22Rv1 (cell line): ENCODE measurements at regions not wholly inside any gene's neighbourhood (a gene's known extent, or its start where the extent isn't known, plus 50 kb on each side); places are given as distances from the start of the nearest gene placed in this dataset.

ENCODE experiments used
- ZFX ChIP-seq: fragments of 450-650 bp; IDR thresholded peaks from 2 replicates; pipeline ENCODE4 v1.6.1; 2017; ENCODE audit warnings: antibody characterized with exemption, borderline replicate concordance
- TF ChIP-seq, protein P1 (sequence below): fragments of 450-650 bp; IDR thresholded peaks from 2 replicates; pipeline ENCODE4 v1.5.1; 2017; ENCODE audit warnings: mild to moderate bottlenecking

DNA sequence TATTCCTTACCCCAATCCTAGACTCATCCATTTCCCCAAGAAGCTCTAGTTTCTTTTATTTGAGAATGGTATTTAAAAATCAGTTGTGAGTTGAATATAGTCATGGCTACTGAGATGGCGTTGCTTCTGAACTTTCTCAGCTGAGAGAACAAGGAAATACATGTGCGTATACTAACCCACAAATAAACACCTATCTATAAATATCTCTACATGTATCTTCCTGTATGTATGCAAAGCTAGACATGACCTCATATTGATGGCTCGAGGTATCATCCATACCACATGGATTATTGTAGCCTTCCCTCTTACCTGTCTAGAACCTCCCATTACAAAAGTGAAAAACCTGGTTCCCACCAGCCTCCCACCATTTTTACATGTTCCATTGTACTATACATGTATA is 141.0 kb downstream of the UFM1 start:
- TF ChIP-seq, protein P1, sequence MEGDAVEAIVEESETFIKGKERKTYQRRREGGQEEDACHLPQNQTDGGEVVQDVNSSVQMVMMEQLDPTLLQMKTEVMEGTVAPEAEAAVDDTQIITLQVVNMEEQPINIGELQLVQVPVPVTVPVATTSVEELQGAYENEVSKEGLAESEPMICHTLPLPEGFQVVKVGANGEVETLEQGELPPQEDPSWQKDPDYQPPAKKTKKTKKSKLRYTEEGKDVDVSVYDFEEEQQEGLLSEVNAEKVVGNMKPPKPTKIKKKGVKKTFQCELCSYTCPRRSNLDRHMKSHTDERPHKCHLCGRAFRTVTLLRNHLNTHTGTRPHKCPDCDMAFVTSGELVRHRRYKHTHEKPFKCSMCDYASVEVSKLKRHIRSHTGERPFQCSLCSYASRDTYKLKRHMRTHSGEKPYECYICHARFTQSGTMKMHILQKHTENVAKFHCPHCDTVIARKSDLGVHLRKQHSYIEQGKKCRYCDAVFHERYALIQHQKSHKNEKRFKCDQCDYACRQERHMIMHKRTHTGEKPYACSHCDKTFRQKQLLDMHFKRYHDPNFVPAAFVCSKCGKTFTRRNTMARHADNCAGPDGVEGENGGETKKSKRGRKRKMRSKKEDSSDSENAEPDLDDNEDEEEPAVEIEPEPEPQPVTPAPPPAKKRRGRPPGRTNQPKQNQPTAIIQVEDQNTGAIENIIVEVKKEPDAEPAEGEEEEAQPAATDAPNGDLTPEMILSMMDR = no peak
- no peak for TF ChIP-seq ZFX
